ENCODE measurements at regions not wholly inside any gene's neighbourhood (a gene's known extent, or its start where the extent isn't known, plus 50 kb on each side); places are given as distances from the start of the nearest gene placed in this dataset.

DNA sequence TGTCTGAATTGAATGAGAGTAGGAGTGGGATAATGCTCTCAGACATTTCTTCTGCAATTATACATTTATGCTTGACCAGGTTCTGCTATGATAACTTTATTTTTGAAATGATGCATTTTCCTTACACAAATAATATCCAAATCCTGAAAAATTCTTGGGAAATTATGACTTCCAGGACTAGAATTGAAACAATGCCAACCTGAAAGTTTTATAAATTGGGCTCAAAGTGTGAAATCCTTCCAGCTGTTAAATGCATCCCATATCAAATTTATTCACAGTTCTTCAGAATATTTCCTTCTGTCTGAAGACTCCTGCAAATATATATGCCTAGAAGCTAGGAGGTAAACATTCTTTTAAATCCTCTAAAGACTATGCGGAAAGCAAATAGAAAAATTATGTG is 155.7 kb upstream of the EYA4 start:
- TF ChIP-seq JUN (IDR thresholded peaks at IDR 0.05; ENCODE audit: borderline replicate concordance, insufficient read depth, insufficient read length, low read depth) = no peak
- TF ChIP-seq POLR2AphosphoS5 (IDR thresholded peaks at IDR 0.05; ENCODE audit: insufficient read depth, low read depth, low read length) = no peak
- no peak for TF ChIP-seq POLR2A (IDR thresholded peaks at IDR 0.05; ENCODE audit: low read depth, low read length)
- TF ChIP-seq, protein P1, sequence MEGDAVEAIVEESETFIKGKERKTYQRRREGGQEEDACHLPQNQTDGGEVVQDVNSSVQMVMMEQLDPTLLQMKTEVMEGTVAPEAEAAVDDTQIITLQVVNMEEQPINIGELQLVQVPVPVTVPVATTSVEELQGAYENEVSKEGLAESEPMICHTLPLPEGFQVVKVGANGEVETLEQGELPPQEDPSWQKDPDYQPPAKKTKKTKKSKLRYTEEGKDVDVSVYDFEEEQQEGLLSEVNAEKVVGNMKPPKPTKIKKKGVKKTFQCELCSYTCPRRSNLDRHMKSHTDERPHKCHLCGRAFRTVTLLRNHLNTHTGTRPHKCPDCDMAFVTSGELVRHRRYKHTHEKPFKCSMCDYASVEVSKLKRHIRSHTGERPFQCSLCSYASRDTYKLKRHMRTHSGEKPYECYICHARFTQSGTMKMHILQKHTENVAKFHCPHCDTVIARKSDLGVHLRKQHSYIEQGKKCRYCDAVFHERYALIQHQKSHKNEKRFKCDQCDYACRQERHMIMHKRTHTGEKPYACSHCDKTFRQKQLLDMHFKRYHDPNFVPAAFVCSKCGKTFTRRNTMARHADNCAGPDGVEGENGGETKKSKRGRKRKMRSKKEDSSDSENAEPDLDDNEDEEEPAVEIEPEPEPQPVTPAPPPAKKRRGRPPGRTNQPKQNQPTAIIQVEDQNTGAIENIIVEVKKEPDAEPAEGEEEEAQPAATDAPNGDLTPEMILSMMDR (IDR thresholded peaks at IDR 0.05; ENCODE audit: extremely low read depth in 1 of 2, insufficient read depth in 1 of 2, low read depth in 1 of 2, low read length in 2 of 2) = no peak
- TF ChIP-seq FOS (IDR thresholded peaks at IDR 0.05; ENCODE audit: borderline replicate concordance, insufficient read depth, low read length) = no peak
- no peak for TF ChIP-seq EZH2 (IDR thresholded peaks at IDR 0.05; ENCODE audit: borderline replicate concordance, low read depth, low read length, severe bottlenecking)
- TF ChIP-seq GATA2 (IDR thresholded peaks at IDR 0.05; ENCODE audit: insufficient read depth, insufficient read length, low read depth, low read length) = no peak

All from endothelial cell of umbilical vein (primary cell).